DMS 273 treated with DMSO at 0.1 percent for 48 hours (cell line): ENCODE measurements at regions not wholly inside any gene's neighbourhood (a gene's known extent, or its start where the extent isn't known, plus 50 kb on each side); places are given as distances from the start of the nearest gene placed in this dataset.
"Not testable (repeated sequence)": the region's sequence is repeated elsewhere in the genome, so short reads cannot be mapped to it uniquely, and the experiment has no call there.

Source experiments
- DNase-seq: peaks from one replicate; lab custom pipeline; 2025; lab: John Stamatoyannopoulos, UW

DNA sequence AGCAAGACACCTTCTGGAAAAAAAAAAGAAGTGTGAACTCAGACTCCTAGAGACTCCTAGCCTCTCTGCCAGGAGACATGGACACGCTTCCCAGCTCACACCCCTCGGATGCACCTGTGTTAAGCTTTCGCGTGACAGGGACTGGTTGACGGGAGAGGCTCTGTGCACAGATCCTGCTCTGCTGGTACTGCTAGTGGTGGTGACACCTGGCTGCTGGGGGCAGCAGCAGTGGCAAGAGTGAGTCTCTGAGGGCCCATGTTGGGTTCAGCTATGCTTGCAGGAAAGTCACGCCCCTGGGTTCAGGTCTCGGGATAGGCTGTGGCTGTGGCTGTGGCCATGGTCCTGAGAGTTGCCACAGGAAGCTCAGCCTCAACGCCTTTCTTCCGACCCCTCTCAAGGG, 81.1 kb downstream of the XRCC2 start:
- DNase-seq = no peak

DNA sequence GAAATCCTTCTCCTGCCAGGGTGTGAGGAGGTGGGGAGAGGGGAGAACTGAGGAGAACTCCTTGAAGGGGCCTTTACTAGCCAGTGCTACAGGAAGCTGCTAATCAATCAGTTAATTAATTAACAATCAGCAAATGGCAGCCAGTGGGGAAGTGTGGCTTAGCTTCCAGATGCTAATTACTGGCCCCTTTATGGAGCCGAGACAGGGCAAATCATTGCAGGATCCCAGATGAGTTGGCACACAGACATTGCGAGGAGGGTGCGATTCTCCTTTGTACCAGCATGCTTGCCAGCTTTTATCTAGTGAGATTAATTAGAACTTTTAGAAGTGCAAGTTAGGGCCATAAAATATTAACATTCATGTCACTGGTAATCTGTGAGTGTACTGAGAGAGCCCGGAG, 84.0 kb downstream of the XRCC2 start:
- no peak for DNase-seq

DNA sequence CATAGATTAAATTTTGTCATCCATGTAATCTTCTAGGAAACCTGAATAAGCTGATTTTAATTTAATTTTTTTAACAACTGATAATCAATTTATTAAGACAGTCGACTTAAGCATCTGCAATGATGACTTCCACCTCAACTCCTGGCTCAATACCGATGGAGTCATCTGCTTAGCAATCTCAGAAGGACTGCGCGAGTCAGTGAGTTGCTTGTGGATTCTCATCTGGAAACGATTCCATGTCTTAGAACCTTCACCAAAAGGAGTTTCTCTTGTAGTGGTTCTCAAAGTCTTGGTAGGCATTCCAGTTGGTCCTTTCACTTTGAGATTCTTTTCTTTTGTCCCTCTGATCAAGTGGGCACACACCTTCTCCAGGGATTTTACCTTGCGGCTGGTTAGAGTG, 85.5 kb downstream of the XRCC2 start:
- DNase-seq = no peak

DNA sequence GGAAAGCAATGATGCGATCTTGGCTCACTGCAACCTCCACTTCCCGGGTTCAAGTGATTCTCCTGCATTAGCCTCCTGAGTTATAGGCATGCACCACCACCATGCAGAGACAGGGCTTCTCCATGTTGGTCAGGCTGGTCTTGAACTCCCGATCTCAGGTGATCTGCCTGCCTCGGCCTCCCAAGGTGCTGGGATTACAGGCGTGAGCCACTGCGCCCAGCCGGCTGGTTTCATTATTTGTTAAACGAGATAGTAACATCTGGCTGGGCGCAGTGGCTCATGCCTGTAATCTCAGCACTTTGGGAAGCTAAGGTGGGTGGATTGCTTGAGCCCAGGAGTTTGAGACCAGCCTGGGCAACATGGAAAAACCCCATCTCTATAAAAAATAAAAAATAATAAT, 86.1 kb downstream of the XRCC2 start:
- not testable (repeated sequence) for DNase-seq

DNA sequence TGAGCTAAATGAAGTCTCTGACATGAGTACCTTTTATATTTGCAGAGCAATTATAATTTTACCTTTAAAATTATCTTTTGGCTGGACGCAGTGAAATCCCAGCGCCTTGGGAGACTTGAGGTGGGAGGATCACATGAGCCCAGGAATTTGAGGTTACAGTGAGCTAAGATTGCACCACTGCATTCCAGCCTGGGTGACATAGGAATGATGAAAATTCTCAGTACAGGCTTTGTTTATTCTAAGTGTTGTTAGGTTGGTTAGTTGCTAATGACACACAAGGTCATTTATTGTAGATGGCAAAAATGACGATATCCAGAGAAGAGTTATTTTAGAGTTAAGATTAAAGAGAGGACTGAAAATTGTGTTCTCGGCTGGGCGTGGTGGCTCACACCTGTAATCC, 87.6 kb downstream of the XRCC2 start:
- no peak for DNase-seq

DNA sequence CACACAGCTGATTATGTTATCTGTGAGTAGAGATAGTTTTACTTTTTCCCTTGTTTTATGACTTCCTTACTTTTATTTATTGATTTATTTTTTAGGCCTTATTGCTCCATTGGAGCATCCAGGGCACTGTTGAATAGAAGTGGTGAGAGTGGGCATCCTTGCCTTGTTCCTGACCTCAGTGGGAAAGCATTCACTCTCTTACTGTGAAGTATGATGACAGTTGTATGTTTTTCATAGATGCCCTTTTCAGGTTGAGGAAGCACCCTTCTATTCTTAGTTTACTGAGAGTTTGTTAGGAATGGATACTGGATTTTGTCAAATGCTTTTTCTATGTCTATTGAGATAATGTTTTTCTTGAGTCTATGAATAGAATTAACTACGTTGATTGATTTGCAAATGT, 88.6 kb downstream of the XRCC2 start:
- DNase-seq = no peak

DNA sequence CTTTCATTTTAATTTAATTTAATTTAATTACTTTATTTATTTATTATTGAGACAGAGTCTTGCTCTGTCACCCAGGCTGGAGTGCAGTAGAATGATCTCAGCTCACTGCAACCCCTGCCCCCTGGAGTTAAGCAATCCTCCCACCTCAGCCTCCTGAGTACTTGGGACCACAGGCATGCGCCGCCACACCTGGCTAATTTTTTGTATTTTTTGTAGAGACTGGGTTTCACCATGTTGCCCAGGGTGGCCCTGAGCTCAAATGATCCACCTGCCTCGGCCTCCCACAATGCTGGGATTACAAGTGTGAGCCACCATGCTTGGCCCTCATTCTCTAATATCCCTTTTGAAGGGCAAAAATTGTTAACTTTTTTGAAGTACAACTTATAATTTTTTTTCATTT, 92.9 kb downstream of the XRCC2 start:
- DNase-seq = no peak

DNA sequence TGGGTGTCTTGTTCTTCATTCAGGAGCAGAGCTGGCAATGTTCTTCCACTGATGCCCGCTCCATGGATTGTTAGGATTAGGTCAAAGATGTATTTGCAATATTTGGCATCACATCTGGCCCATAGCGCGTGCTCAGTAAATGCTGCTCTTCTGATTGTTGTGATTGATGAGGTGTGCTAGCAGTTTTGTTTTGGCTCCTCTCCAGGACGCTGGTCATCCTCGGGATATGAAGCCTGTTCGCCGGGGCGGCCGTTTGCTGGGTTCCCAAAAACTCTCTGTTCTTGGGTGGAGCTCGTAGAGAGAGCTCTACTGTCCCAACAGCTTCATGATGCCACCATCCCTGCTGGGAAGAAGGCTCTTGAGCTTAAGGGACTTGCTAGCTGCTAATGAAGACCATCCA, 96.9 kb downstream of the XRCC2 start:
- no peak for DNase-seq

DNA sequence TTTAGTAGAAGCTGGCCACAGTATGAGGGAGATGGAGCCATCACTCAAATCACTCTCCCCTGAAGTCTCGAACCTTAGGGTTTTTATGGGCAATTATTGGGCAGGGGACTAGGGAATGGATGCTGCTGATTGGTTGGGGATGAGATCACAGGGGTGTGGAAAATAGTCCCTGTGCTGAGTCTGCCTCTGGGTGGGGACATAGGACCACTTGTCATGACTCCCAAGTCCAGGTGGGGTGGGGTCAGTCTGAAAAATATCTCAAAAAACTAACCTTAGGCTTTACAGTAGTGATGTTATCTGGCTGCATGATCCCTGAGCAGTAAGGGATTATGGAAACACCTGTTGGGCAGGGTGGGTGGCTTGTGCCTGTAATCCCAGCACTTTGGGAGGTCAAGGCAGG, 98.6 kb downstream of the XRCC2 start:
- DNase-seq = no peak

DNA sequence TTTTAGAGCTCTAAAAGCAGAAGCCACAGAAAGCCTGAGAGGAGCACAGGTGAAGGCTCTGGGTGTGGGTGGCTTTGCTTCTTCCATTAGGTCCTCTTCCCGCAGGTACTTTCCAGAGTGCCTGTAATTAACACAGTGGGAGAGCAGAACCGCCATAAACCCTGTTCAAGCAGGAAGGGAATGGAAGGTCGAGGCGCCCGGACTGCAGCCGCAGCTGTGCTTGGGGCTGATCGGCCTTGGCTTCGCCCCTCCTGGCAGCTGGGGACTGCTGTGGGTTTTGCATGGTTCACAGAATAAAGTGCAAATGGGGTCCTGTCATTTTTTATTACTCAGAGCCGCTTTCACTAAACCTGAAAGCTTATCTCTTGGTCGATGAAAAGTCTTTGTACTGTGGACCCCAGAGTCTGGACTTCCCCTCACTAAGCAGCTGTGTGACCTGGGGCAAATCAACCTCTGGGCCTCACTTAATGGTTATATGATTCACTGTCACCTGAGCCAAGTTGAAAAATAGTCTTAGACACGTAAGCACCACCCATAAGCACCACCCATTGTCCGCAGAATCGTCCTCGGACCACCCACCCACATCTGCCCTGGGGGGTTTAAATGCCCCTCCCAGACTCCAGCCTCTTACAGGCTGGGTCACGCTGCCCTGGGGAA, 100.9 kb downstream of the XRCC2 start:
- DNase-seq = no peak

DNA sequence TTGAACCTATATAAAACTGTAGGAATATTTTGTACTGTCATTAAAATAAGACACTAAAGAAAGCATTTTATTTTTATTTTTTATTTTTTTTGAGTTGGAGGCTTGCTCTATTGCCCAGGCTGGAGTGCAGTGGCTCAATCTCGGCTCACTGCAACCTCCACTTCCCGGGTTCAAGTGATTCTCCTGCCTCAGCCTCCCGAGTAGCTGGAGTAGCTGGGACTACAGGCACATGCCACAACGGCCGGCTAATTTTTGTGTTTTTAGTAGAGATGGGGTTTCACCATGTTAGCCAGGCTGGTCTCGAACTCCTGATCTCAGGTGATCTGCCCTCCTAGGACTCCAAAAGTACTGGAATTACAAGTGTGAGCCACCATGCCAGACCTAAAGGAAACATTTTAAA, 102.8 kb downstream of the XRCC2 start:
- not testable (repeated sequence) for DNase-seq

DNA sequence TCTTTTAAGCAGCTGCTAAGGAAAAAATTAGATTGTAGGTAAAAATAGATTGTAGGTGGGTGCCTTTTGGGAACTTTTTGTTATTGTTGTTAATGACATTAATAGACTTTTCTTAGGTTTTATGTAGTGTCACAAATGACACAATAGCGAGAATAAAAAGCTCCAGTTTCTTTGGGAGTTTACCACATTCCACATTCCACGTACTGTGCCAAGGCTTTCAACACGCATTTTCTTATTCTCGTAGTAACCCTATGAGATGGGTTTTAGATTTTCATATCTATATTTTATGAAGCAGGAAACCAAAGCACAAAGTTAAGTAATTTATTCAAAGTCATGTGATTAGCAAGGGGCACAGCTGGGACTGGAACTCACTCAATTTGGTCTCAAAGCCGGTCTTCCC, 103.8 kb downstream of the XRCC2 start:
- DNase-seq = no peak

DNA sequence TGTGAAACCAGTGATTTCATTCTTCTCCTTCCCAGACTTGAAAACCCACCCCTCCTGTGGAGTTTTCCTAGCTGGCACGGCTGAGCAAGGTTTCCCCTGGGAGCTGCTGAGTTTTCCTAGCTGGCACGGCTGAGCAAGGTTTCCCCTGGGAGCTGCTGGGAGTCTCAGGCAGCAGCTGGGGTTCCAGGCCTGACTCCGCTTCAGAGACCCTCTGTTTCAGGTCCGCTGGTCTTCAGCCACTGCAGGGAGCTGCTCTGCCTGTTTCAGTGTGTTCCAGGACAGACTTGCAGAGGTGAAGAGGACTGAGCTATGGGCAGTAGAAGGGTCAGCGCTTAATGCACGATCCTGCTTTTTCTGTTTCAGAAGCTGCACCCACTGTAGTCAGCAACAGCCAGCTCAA, 104.9 kb downstream of the XRCC2 start:
- DNase-seq = no peak

DNA sequence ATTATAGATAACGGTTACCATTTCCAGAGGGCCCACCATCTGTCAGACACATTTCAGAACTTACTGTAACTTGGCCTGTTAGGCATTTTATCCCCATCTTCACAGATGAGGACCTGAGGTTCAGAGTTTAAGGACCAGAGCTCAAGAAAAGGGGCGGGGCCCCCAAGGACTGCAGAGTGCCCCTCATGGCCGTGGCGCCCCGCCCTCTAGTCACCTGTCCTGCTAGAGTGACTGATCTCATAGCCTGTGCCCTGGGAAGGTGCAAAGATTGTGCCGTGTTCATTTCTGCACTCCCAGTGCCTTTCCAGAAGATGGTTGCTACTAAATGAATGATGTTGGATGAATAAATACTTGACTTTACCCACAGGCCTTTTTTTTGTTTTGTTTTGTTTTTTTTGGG, 107.0 kb downstream of the XRCC2 start:
- no peak for DNase-seq

DNA sequence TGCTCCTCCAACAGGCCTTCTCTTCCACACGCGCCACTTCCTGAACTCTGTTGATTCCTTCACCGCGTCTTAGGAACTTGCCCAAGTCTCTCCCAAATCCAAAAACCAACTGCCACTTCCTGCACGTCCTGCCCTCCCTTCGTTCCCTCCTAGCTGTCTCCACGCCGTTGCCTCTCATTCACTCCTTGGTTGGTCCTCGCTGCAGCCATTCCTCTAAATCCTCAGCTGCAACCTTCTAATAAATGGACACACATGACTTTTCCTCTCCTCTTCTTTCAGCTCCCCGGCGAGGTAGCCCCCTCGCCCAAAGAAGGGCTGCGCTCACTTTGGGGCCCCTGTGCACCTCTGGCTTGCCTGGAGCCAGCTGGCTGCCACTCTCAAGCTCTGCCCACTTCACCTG, 110.2 kb downstream of the XRCC2 start:
- DNase-seq = no peak

DNA sequence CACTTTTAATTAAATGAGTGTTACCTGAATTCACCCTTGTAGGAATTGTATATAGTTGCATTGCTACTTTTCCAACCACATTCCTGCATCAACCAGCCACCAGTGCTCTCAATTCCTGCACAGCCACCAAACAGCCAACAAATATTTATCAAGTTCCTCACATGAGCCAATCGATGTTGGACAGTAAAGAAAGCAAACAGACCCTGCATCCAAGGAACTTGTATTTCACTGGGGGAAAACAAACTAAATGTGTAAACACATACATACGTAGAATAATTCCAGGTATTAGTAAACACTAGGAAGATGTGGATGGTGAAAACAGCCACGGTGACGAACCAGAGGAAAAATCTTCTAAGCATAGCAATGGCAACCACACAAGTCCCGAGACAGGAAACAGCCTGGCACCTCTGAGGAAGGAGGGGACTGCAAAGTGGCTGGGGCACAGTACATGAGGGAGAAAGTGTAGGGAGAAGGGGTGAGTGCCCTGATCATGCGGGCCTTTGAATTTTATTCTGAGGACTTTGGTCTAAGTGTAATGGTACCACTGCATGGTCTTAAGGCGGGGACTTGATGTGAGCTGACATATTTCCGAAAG, 111.2 kb downstream of the XRCC2 start:
- no peak for DNase-seq

DNA sequence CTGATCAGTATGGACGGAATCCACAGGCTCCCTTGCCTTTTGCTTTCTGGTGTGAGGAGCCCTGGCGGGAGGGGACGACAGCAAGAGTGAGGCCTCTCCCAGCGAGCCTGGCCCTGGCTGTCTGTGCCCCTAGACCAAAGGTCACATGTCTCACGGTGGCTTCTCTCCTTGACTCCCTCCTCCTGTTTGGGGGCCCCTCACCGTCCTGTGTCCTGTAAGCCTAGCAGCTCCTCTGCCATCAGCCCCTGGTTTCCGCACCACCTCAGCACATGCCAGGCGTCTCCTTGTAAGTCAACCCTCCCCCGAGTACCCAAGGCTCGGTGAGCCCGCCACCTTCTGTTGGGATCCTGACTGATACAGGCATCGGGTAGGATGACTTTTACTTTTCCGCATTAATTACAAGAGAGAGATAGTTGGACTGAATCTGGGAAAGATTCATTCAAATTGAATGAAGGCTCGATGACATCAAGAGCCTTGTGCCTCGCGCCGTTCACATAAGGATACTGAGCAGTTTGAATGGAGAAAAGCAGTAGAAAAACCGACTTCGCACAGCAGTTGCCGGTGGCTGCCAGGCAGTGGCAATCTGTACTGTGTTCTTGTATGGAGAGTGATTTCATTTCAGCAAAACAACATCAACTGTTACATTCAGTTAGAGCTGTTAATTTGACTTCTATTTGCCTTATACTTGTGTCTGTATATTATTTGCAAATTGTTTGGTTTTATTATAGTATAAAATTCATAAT, 119.8 kb downstream of the XRCC2 start:
- no peak for DNase-seq

DNA sequence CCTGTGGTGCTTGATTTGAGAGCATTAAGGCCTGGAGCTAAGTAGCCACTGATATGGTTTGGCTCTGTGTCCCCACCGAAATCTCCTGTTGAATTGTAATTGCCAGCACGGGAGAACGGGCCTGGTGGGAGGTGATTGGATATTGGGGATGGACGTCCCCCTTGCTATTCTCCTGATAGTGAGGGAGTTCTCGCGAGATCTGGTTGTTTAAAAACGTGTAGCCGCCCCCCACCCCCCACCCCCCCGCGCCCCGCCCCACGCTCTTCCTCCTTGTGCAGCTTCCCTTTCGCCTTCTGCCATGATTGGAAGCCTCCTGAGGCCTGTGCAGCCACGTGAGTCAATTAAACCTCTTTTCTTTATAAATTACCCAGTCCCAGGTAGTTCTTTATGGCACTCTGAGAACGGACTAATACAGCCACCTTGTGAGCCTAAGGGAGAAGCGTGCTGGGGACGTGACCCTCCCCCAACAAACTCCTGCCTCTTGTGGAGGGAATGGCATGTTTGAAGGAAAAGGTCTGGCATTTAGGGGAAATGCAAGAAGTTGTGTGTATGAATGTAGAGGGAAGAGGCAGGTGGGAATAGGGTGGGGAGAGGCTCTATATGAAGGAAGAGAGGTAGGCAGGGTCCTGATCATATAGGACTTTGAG, 118.0 kb upstream of the KMT2C start:
- DNase-seq = no peak

DNA sequence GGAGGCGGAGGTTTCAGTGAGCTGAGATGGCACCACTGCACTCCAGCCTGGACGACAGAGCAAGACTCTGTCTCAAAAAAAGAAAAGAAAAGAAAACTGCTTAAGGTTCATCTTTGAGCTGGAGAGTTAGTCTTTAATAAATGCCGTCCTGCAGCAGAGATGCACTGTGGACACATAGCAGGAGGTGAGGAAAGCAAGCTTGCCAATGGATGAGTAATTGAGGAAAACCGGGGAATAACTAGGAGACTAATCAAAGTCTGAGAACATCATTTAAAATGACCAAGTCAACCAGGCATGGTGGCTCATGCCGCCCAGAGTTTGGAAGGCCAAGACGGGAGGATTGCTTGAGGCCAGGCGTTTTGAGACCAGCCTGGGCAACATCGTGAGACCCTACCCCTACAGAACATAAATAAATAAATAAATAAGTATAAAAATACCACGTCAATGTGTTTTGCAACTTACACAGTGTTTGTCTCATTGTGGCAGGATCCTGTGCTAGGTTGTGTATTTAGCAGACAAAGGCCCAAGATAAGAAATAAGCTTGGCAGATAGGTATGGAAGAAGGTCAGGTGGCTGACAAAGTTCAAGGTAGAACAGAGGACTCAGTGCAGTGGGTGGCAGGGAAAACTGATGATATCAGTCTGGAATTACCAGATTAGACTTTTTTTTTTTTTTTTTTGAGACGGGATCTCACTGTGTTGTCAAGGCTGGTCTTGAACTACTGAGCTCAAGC, 115.7 kb upstream of the KMT2C start:
- no peak for DNase-seq

DNA sequence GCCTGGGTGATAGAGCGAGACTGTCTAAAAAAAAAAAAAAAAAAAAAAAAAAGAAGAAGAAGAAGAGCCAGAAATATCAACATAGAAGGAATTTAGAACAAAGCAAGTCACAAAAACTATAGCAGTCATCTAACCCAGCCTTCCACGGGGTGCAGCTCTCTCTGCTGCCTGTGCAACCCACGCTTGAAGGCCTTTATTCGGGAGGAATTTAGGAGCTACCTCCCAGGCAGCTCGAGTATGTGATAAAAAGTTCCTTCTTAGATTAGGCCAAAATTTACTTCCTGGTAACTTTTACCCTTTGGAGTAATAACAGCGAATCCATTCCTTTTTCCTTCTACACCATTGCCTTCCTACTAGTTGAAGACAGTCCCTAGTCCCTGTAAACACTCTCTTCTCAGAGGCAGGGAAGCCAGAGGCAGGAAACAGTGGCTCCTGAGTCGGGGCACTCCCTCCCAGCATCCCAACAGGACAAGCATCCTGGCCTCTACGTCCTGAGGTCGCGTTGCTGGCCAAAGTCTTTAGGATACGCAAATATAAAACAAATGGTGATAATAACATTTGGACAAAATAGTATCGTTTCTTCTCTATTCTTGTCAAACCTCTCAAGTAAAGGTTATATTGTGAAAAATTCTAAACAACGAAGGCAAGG, 109.3 kb upstream of the KMT2C start:
- DNase-seq = no peak

DNA sequence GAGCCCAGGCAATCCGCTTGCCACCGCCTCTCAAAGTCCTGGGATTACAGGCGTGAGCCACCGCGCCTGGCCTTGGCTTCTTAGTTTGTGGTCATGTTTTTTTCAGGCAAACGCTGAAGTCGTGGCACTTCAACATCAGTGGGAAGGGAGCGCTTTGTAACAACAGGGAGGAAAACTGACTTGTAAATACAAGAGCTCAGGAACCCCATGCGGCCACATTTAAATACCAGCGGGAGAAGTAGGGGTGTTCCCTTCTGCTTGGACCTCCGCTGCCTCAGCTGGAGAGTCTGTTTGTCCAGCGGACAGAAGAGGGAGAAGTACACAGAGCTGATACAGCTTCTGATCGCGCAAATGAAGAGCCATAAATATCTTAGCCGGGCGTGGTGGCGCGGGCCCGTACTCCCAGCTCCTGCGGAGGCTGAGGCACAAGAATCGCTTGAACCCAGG, 108.7 kb upstream of the KMT2C start:
- no peak for DNase-seq

DNA sequence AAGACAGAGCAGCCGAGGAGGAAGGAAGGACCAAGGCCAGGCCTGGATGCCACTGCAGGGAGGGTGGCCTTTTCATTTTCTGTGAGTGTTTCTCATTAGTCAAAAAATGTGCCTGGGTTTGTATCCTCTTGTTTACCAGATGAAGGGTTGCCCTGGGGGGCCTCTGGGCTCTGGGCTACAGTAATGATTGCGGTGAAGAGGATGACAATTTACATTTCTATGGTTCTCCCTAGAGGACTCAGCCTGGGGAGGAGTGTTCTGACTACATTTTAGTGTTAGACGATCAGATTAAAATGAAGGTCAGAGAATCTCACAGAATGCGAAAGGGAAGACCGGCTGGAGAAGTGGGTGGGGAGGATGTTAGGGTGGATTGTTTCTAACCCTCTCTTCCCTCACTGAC, 108.0 kb upstream of the KMT2C start:
- DNase-seq = no peak
